ENCODE measurements at regions not wholly inside any gene's neighbourhood (a gene's known extent, or its start where the extent isn't known, plus 50 kb on each side); places are given as distances from the start of the nearest gene placed in this dataset.

DNA sequence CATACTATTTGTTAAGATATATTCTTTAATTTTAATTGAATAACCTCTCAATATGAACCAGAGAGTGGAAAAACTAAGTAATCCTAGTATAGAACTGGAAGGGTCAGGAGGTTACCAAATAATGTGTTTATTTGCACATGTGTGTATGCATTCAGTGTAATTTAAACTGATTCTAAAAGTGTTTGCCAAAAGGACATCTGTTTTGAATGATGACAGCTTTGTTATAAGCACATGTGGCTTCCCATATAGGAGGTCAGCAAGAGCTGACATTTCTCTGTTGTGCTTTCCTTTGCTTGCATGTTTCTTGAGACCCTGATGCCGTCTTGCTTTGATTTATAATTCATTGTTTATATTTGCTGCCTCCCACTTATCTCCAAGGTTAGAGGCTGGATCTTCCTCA is 383.4 kb downstream of the BRINP1 start:
- no peaks in the 10 kb centered on the region for H3K9me3 ChIP-seq (ENCODE audit: insufficient read depth, low read length)
- peaks cover 2% of the 10 kb centered on the region for H3K4me1 ChIP-seq (ENCODE audit: insufficient read depth, insufficient read length)
- TF ChIP-seq SUZ12 (IDR thresholded peaks at IDR 0.05; ENCODE audit: extremely low read depth, insufficient read depth, insufficient read length) (no peak), ZNF274 (IDR thresholded peaks at IDR 0.05; ENCODE audit: low read depth, low read length) (no peak), YY1 (IDR thresholded peaks at IDR 0.05; ENCODE audit: insufficient read depth, insufficient read length) (no peak)
- no peaks in the 10 kb centered on the region for H3K27me3 ChIP-seq (ENCODE audit: insufficient read depth, insufficient read length)
- no peaks in the 10 kb centered on the region for H3K36me3 ChIP-seq (ENCODE audit: insufficient read depth, insufficient read length, low read length)
- no peak overlapping the region for H3K4me3 ChIP-seq (ENCODE audit: insufficient read length, low read depth)
- no peak overlapping the region for H3K9ac ChIP-seq (ENCODE audit: insufficient read length, low read depth)
- DNase-seq (ENCODE audit: low read depth, low spot score) = no peak

DNA sequence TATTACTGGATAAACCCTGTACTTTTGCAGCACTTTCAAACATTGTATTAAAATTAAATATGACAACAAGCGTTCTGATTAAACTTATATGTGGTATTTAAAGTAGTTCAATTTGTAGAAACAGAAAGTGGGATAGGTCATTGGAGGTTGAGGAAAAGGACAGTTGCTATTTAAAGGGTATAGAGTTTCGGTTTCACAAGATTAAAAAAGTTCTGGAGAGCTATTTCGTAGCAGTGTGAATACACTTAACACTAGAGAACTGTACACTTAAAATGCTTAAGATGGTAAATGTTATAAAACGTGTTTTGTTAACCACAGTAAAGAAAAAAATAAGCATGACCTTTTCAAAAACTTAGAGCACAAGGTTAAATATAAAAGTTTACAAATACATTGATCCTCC is 382.1 kb downstream of the BRINP1 start:
- Histone ChIP-seq H3K4me1 (ENCODE audit: insufficient read depth, insufficient read length) (peaks cover 4% of the 10 kb centered on the region), H3K36me3 (ENCODE audit: insufficient read depth, insufficient read length, low read length) (no peaks in the 10 kb centered on the region), H3K9me3 (ENCODE audit: insufficient read depth, low read length) (no peaks in the 10 kb centered on the region), H3K9ac (ENCODE audit: insufficient read length, low read depth) (no peak overlapping the region), H3K27me3 (ENCODE audit: insufficient read depth, insufficient read length) (no peaks in the 10 kb centered on the region), H3K4me3 (ENCODE audit: insufficient read length, low read depth) (no peak overlapping the region)
- no peak for DNase-seq (ENCODE audit: low read depth, low spot score)
- TF ChIP-seq YY1 (IDR thresholded peaks at IDR 0.05; ENCODE audit: insufficient read depth, insufficient read length) (no peak), SUZ12 (IDR thresholded peaks at IDR 0.05; ENCODE audit: extremely low read depth, insufficient read depth, insufficient read length) (no peak), ZNF274 (IDR thresholded peaks at IDR 0.05; ENCODE audit: low read depth, low read length) (no peak)

DNA sequence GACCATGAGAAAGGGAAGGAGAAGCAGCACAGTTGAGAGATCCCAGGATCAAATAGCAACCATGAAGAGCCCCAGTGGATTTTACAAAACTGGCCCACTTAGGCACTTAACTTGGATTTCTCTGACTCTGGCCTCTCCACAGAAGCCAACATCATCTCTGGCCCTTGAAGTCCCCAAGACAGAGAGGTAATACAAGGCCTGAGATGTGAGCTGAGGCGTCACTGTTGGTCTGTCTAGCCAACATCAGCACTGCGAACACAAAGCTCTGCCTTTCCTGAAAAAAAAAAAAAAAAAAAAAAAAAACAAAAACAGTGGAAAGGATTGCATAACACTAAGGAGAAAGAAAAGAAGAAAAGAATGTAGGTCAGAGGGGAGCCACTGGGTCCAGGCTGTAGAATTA is 378.3 kb downstream of the BRINP1 start:
- peaks cover 4% of the 10 kb centered on the region for H3K4me1 ChIP-seq (ENCODE audit: insufficient read depth, insufficient read length)
- no peaks in the 10 kb centered on the region for H3K9me3 ChIP-seq (ENCODE audit: insufficient read depth, low read length)
- TF ChIP-seq ZNF274 (IDR thresholded peaks at IDR 0.05; ENCODE audit: low read depth, low read length) = no peak
- TF ChIP-seq SUZ12 (IDR thresholded peaks at IDR 0.05; ENCODE audit: extremely low read depth, insufficient read depth, insufficient read length) = no peak
- no peak for TF ChIP-seq YY1 (IDR thresholded peaks at IDR 0.05; ENCODE audit: insufficient read depth, insufficient read length)

DNA sequence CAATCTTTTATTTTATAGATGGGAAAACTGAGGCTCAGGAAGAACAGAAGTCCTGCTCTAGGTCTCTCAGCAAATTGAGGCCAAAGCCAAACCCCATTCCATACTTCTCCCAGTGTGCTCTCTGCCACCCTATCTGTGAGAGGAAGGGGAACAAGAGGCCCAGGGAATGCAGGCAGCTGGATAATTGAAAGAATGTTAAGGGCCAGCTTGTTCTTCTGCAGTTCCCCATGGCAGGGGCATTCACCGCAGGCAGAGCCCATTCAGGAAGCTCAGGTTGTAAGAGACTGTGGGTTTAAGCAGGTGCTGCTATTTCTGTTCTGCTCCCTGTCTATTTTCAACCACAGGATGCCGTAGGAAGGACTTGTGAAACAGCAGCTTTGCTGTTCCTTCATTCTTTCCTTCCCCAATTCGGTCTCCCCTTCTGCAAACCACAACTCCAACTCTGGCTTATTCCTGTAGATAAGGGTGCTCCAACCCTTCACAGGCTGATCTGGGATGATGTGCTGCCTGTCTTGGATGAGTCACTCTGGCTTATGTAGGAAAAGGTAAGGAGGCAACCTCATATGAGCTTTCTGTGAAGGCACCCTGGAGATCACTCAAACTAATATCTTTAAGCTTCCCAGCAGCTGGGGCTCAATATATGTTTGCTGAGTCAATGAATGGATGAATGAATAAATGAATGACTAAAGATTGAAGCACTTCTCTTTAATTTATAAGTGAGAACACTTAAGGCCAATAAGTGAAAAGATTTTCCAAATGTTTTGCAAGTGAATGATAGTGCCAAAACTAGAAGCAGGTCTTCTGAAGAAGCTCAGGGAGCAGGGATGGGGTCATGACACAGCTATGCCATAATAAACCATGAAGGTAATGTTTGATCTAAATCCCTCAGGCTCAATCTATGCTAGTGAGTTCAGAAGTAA is 377.6 kb downstream of the BRINP1 start:
- H3K27me3 ChIP-seq (ENCODE audit: insufficient read depth, insufficient read length) = no peaks in the 10 kb centered on the region
- TF ChIP-seq ZNF274 (IDR thresholded peaks at IDR 0.05; ENCODE audit: low read depth, low read length) = no peak
- no peak for TF ChIP-seq SUZ12 (IDR thresholded peaks at IDR 0.05; ENCODE audit: extremely low read depth, insufficient read depth, insufficient read length)
- no peak for TF ChIP-seq YY1 (IDR thresholded peaks at IDR 0.05; ENCODE audit: insufficient read depth, insufficient read length)
- DNase-seq (ENCODE audit: low read depth, low spot score) = no peak
- no peaks in the 10 kb centered on the region for H3K36me3 ChIP-seq (ENCODE audit: insufficient read depth, insufficient read length, low read length)
- H3K9ac ChIP-seq (ENCODE audit: insufficient read length, low read depth) = no peak overlapping the region
- no peaks in the 10 kb centered on the region for H3K9me3 ChIP-seq (ENCODE audit: insufficient read depth, low read length)
- no peak overlapping the region for H3K4me3 ChIP-seq (ENCODE audit: insufficient read length, low read depth)
- H3K4me1 ChIP-seq (ENCODE audit: insufficient read depth, insufficient read length) = peaks cover 4% of the 10 kb centered on the region

More for the DNA sequence above, 378.3 kb downstream of the BRINP1 start:
- H3K9ac ChIP-seq (ENCODE audit: insufficient read length, low read depth) = no peak overlapping the region
- no peaks in the 10 kb centered on the region for H3K27me3 ChIP-seq (ENCODE audit: insufficient read depth, insufficient read length)
- no peak for DNase-seq (ENCODE audit: low read depth, low spot score)
- H3K36me3 ChIP-seq (ENCODE audit: insufficient read depth, insufficient read length, low read length) = no peaks in the 10 kb centered on the region
- no peak overlapping the region for H3K4me3 ChIP-seq (ENCODE audit: insufficient read length, low read depth)

DNA sequence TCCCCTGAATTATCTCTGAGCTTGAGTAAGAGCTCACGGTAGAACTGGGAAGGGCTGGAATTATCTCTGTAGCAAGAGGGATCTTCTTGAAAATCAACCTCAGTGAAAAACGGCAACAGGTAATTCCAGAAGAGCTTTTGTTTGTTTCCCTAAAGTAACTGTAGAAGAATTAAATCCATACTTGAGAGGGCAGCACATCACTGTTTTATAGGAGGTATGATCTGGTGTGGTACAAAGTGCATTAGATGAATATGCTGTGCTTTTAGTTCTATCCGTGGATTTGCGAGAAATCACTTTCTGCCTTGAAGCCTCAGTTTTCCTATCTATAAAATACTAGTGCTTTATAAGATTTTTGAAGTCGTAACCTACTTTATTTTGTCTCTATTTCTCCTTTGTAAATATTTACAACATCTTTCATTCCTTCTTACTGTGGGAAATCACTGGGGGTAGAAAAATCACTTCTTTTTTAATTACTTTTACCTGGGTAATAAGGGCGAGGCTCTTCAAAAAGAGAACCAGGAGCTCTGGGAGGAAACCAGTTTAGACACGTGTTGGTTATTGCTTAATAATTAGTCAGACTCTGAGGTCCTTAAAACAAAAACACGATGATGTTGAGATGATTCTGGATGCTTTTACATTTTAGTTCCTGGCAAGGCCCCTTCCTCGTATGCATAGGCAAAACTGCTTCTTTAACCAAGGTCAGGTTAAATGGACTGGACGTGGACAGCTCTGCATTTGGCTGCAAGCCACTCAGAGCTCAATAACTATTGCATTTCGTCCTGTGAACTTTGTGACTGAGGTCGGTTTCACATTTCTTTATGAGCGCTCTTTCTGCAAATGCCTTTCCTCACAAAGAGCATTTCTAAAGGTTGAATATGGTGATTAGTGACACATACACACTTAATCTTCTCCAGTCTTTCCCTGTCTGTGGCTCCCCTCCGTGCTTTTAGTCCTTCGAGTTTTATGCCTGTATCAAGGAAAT is 376.1 kb downstream of the BRINP1 start:
- DNase-seq (ENCODE audit: low read depth, low spot score) = no peak
- Histone ChIP-seq H3K4me3 (ENCODE audit: insufficient read length, low read depth) (no peak overlapping the region), H3K9ac (ENCODE audit: insufficient read length, low read depth) (no peak overlapping the region), H3K9me3 (ENCODE audit: insufficient read depth, low read length) (no peaks in the 10 kb centered on the region), H3K4me1 (ENCODE audit: insufficient read depth, insufficient read length) (peaks cover 4% of the 10 kb centered on the region), H3K27me3 (ENCODE audit: insufficient read depth, insufficient read length) (no peaks in the 10 kb centered on the region), H3K36me3 (ENCODE audit: insufficient read depth, insufficient read length, low read length) (no peaks in the 10 kb centered on the region)
- no peak for TF ChIP-seq YY1 (IDR thresholded peaks at IDR 0.05; ENCODE audit: insufficient read depth, insufficient read length)
- TF ChIP-seq SUZ12 (IDR thresholded peaks at IDR 0.05; ENCODE audit: extremely low read depth, insufficient read depth, insufficient read length) = no peak
- no peak for TF ChIP-seq ZNF274 (IDR thresholded peaks at IDR 0.05; ENCODE audit: low read depth, low read length)

DNA sequence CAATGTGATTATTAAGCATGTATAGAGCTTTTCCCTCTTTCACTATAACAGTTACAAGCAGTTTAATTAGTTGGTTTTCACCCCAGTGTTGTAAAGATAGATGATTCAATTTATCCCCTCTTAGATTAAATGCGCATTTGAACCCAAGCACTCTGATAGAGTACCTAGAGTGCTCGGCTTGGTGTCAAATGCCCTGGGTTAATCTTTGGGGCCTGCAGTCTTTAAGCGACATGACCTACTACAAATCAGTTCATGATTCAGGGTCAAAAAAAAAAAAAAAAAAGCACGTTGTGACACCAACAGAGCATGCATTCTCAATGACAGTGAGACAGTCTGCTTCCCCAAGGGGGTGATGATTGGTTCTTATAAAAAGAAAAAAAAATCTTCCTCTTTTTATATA is 375.3 kb downstream of the BRINP1 start:
- Histone ChIP-seq H3K4me1 (ENCODE audit: insufficient read depth, insufficient read length) (peaks cover 4% of the 10 kb centered on the region), H3K9ac (ENCODE audit: insufficient read length, low read depth) (no peak overlapping the region), H3K27me3 (ENCODE audit: insufficient read depth, insufficient read length) (no peaks in the 10 kb centered on the region), H3K4me3 (ENCODE audit: insufficient read length, low read depth) (no peak overlapping the region), H3K36me3 (ENCODE audit: insufficient read depth, insufficient read length, low read length) (no peaks in the 10 kb centered on the region), H3K9me3 (ENCODE audit: insufficient read depth, low read length) (no peaks in the 10 kb centered on the region)
- DNase-seq (ENCODE audit: low read depth, low spot score) = no peak
- TF ChIP-seq ZNF274 (IDR thresholded peaks at IDR 0.05; ENCODE audit: low read depth, low read length) = no peak
- no peak for TF ChIP-seq SUZ12 (IDR thresholded peaks at IDR 0.05; ENCODE audit: extremely low read depth, insufficient read depth, insufficient read length)
- no peak for TF ChIP-seq YY1 (IDR thresholded peaks at IDR 0.05; ENCODE audit: insufficient read depth, insufficient read length)
